SKM-1 (cell line): ENCODE measurements at regions not wholly inside any gene's neighbourhood (a gene's known extent, or its start where the extent isn't known, plus 50 kb on each side); places are given as distances from the start of the nearest gene placed in this dataset.

Experiments used
- DNase-seq: peaks from one replicate; lab custom pipeline; 2025; ENCODE audit not compliant: unreplicated experiment; lab: John Stamatoyannopoulos, UW

- DNase-seq = no peak
These were observed 117.3 kb upstream of the IRF2BP2 start for GRCh38 chr1:234727018-234727940.

- no peak for DNase-seq
These were observed 116.5 kb upstream of the IRF2BP2 start for GRCh38 chr1:234726359-234726943.

- DNase-seq = no peak
These were observed 115.5 kb upstream of the IRF2BP2 start for GRCh38 chr1:234725177-234726132.

GRCh38 chr1:234724516-234725176 lies 114.7 kb upstream of the IRF2BP2 start:
- DNase-seq = no peak

GRCh38 chr1:234722904-234723720 lies 113.1 kb upstream of the IRF2BP2 start:
- peak; percentile 93 for DNase-seq

- DNase-seq = no peak
These were observed 112.3 kb upstream of the IRF2BP2 start for GRCh38 chr1:234722270-234722704.

- no peak for DNase-seq
These were observed 111.7 kb upstream of the IRF2BP2 start for GRCh38 chr1:234721476-234722269.

GRCh38 chr1:234720709-234721441 lies 110.9 kb upstream of the IRF2BP2 start:
- no peak for DNase-seq

- no peak for DNase-seq
These were observed 109.7 kb upstream of the IRF2BP2 start for GRCh38 chr1:234719454-234720251.

- no peak for DNase-seq
These were observed 108.8 kb upstream of the IRF2BP2 start for GRCh38 chr1:234718496-234719453.

- DNase-seq = no peak
These were observed 107.0 kb upstream of the IRF2BP2 start for GRCh38 chr1:234716908-234717375.

- DNase-seq = no peak
These were observed 105.5 kb upstream of the IRF2BP2 start for GRCh38 chr1:234715252-234716014.

- DNase-seq = no peak
These were observed 103.9 kb upstream of the IRF2BP2 start for GRCh38 chr1:234713859-234714258.

- DNase-seq = no peak
These were observed 103.5 kb upstream of the IRF2BP2 start for GRCh38 chr1:234713440-234713839.

- DNase-seq = no peak
These were observed 102.9 kb upstream of the IRF2BP2 start for GRCh38 chr1:234712891-234713305.
